Astrocyte (in vitro differentiated cells and primary cell): ENCODE measurements at regions not wholly inside any gene's neighbourhood (a gene's known extent, or its start where the extent isn't known, plus 50 kb on each side); places are given as distances from the start of the nearest gene placed in this dataset.

ENCODE experiments used
- EZH2 ChIP-seq: IDR thresholded peaks from 2 replicates; pipeline ENCODE4 v1.6.1; 2012; ENCODE audit warnings: mild to moderate bottlenecking, low read length, inconsistent platforms; ENCODE audit not compliant: insufficient read depth
- TF ChIP-seq, protein P1 (sequence below): IDR thresholded peaks from 2 replicates; pipeline ENCODE4 v1.5.1; 2011; ENCODE audit warnings: low read depth, mild to moderate bottlenecking, inconsistent platforms, low read length, moderate library complexity; ENCODE audit not compliant: insufficient read depth

DNA sequence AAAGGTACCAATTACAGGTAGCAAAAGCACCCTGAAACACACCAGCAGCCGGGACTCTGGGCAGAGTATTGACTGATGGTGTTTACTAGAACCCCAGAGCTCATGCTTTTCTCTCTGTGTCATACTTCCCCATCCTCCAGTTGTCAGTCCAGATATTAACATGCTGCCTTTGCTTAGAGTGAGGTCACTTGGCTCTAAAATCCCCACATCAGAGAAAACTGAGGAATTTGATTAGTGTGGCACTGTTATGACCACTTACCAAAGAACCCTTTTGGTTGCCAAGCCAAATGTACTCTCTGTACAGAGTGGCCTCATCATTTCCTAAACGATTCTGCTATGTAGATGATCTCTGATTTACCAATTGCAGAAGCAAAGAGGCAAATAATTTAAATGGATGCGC, 80.4 kb downstream of the ABCC12 start:
- no peak for TF ChIP-seq EZH2
- TF ChIP-seq, protein P1, sequence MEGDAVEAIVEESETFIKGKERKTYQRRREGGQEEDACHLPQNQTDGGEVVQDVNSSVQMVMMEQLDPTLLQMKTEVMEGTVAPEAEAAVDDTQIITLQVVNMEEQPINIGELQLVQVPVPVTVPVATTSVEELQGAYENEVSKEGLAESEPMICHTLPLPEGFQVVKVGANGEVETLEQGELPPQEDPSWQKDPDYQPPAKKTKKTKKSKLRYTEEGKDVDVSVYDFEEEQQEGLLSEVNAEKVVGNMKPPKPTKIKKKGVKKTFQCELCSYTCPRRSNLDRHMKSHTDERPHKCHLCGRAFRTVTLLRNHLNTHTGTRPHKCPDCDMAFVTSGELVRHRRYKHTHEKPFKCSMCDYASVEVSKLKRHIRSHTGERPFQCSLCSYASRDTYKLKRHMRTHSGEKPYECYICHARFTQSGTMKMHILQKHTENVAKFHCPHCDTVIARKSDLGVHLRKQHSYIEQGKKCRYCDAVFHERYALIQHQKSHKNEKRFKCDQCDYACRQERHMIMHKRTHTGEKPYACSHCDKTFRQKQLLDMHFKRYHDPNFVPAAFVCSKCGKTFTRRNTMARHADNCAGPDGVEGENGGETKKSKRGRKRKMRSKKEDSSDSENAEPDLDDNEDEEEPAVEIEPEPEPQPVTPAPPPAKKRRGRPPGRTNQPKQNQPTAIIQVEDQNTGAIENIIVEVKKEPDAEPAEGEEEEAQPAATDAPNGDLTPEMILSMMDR: no peak
